ENCODE measurements at regions not wholly inside any gene's neighbourhood (a gene's known extent, or its start where the extent isn't known, plus 50 kb on each side); places are given as distances from the start of the nearest gene placed in this dataset.
"Not testable (repeated sequence)": the region's sequence is repeated elsewhere in the genome, so short reads cannot be mapped to it uniquely, and the experiment has no call there.

- H3K4me3 ChIP-seq (ENCODE audit: low read depth, low read length): no peak overlapping the region
- no peak for DNase-seq (ENCODE audit: low read depth)
Measured at GRCh38 chrX:55142206-55142918, 53.5 kb downstream of the PAGE2 start.

- no peak for DNase-seq (ENCODE audit: low read depth)
- H3K4me3 ChIP-seq (ENCODE audit: low read depth, low read length): no peak overlapping the region
Measured at GRCh38 chrX:55142919-55143310, 54.1 kb downstream of the PAGE2 start.

- no peak overlapping the region for H3K4me3 ChIP-seq (ENCODE audit: low read depth, low read length)
- DNase-seq (ENCODE audit: low read depth): no peak
Measured at GRCh38 chrX:55143621-55144020, 54.8 kb downstream of the PAGE2 start.

GRCh38 chrX:55144697-55145096, 55.9 kb downstream of the PAGE2 start:
- no peak for DNase-seq (ENCODE audit: low read depth)
- H3K4me3 ChIP-seq (ENCODE audit: low read depth, low read length): no peak overlapping the region

GRCh38 chrX:55149242-55149641, 60.4 kb downstream of the PAGE2 start:
- no peak for DNase-seq (ENCODE audit: low read depth)
- H3K4me3 ChIP-seq (ENCODE audit: low read depth, low read length): no peak overlapping the region

- DNase-seq (ENCODE audit: low read depth): no peak
- H3K4me3 ChIP-seq (ENCODE audit: low read depth, low read length): no peak overlapping the region
Measured at GRCh38 chrX:55151199-55151598, 62.4 kb downstream of the PAGE2 start.

- DNase-seq (ENCODE audit: low read depth): no peak
- no peak overlapping the region for H3K4me3 ChIP-seq (ENCODE audit: low read depth, low read length)
Measured at GRCh38 chrX:55159551-55159950, 60.6 kb upstream of the PAGE5 start.

- peak; percentile 59 for DNase-seq (ENCODE audit: low read depth)
- H3K4me3 ChIP-seq (ENCODE audit: low read depth, low read length): peak overlapping the region; percentile 63
Measured at GRCh38 chrX:55160685-55161552, 59.2 kb upstream of the PAGE5 start.

GRCh38 chrX:55161581-55161980, 58.6 kb upstream of the PAGE5 start:
- DNase-seq (ENCODE audit: low read depth): no peak
- H3K4me3 ChIP-seq (ENCODE audit: low read depth, low read length): peak overlapping the region; percentile 63

- no peak overlapping the region for H3K4me3 ChIP-seq (ENCODE audit: low read depth, low read length)
- no peak for DNase-seq (ENCODE audit: low read depth)
Measured at GRCh38 chrX:55163171-55163570, 57.0 kb upstream of the PAGE5 start.

- not testable (repeated sequence) for DNase-seq (ENCODE audit: low read depth); H3K4me3 ChIP-seq (ENCODE audit: low read depth, low read length)
Measured at GRCh38 chrX:55165026-55165425, 55.1 kb upstream of the PAGE5 start.

GRCh38 chrX:55167124-55167803, 52.9 kb upstream of the PAGE5 start:
- no peak for DNase-seq (ENCODE audit: low read depth)

GRCh38 chrX:55167901-55168300, 52.2 kb upstream of the PAGE5 start:
- DNase-seq (ENCODE audit: low read depth): no peak
- no peak overlapping the region for H3K4me3 ChIP-seq (ENCODE audit: low read depth, low read length)

More at GRCh38 chrX:55167124-55167803, 52.9 kb upstream of the PAGE5 start:
- H3K4me3 ChIP-seq (ENCODE audit: low read depth, low read length): no peak overlapping the region

- H3K4me3 ChIP-seq (ENCODE audit: low read depth, low read length): no peak overlapping the region
- no peak for DNase-seq (ENCODE audit: low read depth)
Measured at GRCh38 chrX:55169782-55170181, 50.4 kb upstream of the PAGE5 start.
